DMS 273 (cell line): ENCODE measurements at regions not wholly inside any gene's neighbourhood (a gene's known extent, or its start where the extent isn't known, plus 50 kb on each side); places are given as distances from the start of the nearest gene placed in this dataset.
"Not testable (repeated sequence)": the region's sequence is repeated elsewhere in the genome, so short reads cannot be mapped to it uniquely, and the experiment has no call there.

Experiments
- DNase-seq: peaks from one replicate; lab custom pipeline; 2025; ENCODE audit not compliant: unreplicated experiment; lab: John Stamatoyannopoulos, UW

GRCh38 chr14:103230658-103231334 lies 103.2 kb upstream of the EIF5 start:
- DNase-seq, result no peak

- DNase-seq, result no peak
Measured at GRCh38 chr14:103231376-103232019, 102.5 kb upstream of the EIF5 start.

DNA sequence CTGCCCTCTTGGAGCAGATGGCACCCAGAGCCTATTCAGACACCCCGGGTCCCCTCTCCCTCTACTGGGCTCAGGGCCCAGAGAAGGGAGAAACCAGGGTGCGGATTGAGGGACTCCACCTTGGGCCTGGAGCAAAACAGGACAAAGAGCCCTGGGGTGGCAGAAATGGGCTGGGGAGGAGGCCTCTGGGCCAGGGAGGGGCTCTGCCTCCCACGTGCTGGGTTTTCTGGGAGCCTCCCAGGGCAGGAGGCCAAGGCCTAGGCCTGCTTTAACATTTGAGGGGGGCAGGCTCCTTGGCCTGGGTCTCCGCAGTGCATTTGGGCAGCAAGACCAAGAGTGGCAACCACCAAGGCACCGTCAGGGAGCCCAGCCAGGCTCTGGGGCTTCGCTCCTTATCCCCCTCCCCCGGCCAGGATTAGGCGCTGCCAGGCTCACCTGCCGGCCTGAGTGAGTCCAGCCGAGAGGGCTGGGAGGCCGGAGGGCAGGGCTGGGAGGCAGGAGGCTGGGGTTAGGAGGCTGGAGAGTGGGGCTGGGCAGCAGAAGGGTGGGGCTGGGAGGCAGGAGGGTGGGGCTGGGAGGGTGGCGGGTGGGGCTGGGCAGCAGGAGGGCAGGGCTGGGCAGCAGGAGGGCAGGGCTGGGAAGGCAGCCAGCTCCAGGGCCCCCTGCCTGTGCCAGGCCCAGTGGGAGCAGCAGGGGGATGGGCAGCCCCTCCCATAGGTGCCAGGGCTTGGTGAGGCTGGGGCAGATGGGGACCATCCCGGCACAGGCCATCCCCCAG lies 101.8 kb upstream of the EIF5 start:
- DNase-seq, result peak; percentile 63

GRCh38 chr14:103232831-103233319 lies 101.2 kb upstream of the EIF5 start:
- peak; percentile 63 for DNase-seq

DNA sequence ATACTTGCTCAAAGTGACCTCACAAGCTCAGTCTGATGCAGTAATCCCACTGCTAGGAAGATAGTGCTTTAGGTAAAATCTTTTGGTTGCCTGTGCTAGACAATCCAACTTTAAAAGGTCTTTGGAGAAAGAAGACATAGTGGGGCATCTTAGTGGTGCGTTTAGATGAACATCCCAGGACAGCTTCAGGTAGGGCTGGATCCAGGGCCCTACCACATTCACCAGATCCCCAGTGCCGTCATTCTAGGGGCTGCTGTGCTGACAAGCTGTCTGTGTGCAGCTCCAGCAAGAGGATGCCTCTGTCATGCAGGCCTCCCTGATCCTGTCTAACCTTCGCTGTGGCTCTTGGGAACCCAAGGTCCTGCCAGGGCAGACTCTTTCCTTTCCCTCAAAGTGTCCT lies 100.7 kb upstream of the EIF5 start:
- DNase-seq, result no peak

- DNase-seq, result not testable (repeated sequence)
Measured at GRCh38 chr14:103234826-103235225, 99.2 kb upstream of the EIF5 start.

GRCh38 chr14:103235506-103235905 lies 98.5 kb upstream of the EIF5 start:
- DNase-seq, result not testable (repeated sequence)

- DNase-seq, result no peak
Measured at GRCh38 chr14:103239751-103240150, 94.3 kb upstream of the EIF5 start.

GRCh38 chr14:103241531-103241930 lies 92.5 kb upstream of the EIF5 start:
- no peak for DNase-seq

DNA sequence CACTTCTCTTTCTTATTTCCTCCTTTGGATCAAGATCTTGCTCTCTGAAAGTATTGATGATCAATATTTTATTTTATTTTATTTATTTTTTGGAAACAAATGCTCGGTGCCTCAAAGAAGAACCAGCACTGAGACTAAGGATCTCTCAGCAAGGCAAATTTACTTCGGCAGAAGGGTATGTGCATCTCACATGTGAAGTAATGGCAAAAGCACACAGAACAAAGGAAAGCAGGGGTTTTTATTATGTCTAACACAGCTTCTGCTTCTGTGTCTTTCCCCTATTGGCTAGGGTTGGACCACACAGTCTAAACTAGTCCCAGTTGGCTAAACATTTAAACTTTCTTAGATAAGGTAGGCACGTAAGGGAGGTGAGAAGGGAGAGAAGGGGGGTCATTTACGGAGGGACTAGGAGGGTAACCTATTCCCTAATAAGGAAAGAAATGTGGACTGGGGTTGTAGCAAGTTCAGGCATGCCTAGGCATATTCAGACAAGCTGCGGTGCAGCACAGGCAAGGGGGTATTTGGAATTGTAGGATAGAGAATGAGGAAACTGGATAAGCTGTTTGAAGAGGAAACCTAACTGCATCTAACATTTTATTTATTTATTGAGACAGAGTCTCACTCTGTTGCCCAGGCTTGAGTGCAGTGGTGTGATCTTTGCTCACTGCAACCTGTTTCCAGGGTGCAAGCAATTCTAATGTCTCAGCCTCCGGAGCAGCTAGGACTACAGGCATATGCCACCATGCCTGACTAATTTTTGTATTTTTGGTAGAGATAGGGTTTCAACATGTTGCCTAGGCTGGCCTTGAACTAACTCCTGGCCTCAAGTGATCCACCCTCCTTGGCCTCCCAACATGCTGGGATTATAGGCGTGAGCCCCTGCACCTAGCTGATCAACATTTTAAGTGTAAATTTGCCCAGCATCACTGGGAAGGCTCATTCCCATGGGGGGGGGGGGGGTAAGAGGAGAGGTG lies 90.0 kb upstream of the EIF5 start:
- peak; percentile 50 for DNase-seq

- DNase-seq, result peak; percentile 21
Measured at GRCh38 chr14:103245624-103246031, 88.4 kb upstream of the EIF5 start.

GRCh38 chr14:103246070-103246469 lies 88.0 kb upstream of the EIF5 start:
- no peak for DNase-seq

DNA sequence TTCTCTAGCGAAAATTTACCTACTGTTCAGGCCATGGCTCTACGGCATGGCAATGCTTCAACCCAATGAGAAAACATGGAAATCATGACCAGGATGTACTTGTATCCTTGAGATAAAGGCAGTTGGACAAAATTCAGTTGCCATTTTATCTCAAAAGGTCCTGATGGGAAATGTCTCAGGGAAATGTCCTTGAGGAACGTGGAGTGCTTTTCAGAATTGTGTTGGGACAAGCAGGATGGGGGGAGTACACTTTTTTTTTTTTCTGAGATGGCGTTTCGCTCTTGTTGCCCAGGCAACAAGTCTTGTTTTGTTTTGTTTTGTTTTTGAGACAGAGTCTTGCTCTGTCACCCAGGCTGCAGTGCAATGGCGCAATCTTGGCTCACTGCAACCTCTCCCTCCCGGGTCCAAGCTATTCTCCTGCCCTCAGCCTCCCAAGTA lies 86.8 kb upstream of the EIF5 start:
- DNase-seq, result no peak

- no peak for DNase-seq
Measured at GRCh38 chr14:103250181-103250580, 83.9 kb upstream of the EIF5 start.

DNA sequence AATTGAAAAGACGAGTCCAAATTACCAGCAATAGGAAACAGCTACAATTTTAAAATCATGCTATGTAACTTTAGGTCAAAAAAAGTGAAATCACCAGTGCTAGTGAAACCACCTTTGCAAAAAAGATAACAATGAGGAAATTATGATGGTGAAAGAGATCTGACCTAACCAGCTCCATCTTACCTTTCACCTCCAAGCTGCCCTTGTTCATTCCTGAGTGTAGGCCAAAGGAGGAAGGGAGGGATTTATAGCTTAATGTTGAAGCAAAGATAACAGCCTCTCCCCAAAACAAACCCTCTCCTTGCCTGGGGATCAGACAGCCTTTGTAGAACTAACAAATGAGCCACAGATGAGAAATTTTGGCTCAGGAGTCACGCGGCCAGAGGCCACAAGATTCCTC lies 83.2 kb upstream of the EIF5 start:
- DNase-seq, result no peak

- no peak for DNase-seq
Measured at GRCh38 chr14:103255555-103255954, 78.5 kb upstream of the EIF5 start.

GRCh38 chr14:103256406-103256805 lies 77.6 kb upstream of the EIF5 start:
- DNase-seq, result no peak

DNA sequence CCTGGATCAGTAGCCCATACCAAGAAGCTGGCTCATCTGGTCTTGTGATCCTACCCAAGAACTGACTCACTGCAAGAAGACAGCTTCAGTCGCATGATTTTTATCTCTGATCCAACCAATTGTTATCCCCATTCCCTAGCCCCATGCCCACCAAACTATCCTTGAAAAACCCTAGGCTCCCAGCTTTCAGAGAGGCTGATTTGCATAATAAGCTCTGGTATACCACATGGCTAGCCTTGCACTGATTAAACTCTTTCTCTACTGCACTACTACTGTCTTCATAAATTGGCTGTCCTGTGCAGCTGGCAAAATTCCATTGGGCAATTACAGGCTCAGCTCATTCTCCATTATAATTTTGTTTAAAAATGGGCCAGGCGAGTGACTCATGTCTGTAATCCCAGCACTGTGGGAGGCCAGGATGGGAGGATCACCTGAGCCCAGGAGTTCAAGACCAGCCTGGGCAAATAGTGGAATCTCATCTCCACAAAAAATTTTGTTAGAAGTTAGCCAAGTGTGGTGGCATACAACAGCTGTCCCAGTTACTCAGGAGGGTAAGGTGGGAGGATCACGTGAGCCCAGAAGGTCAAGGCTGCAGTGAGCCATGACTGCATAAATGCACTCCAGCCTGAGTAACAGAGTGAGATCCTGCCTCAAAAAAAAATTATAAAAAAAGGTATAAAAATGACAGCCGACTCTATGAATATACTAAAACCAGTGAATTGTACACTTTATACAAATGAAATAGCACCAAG lies 76.7 kb upstream of the EIF5 start:
- DNase-seq, result peak; percentile 48

- no peak for DNase-seq
Measured at GRCh38 chr14:103258211-103258610, 75.8 kb upstream of the EIF5 start.

GRCh38 chr14:103259184-103259583 lies 74.9 kb upstream of the EIF5 start:
- DNase-seq, result no peak
